ENCODE measurements at regions not wholly inside any gene's neighbourhood (a gene's known extent, or its start where the extent isn't known, plus 50 kb on each side); places are given as distances from the start of the nearest gene placed in this dataset.

DNA sequence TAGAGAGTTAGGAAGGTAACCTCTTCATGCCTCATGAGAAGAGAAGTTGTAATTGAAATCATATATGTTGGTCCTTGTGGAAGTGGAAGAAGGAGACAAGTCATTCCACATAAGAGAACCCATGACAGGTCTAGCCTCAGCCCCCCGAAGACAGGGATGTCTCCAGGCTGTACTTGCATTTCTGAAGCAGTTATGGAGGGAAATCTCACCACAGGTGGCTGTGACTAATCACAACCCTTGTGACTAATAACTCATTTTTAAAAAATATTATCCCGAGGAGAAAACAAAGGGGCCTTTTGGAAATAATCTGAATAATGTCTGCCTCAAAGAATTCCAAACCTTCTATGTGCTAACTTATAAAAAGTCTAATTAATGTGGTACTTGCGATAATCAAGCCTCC is 262.1 kb upstream of the RPS23 start:
- no peak for TF ChIP-seq POLR2AphosphoS5 (IDR thresholded peaks at IDR 0.05; ENCODE audit: low read depth, low read length)
- TF ChIP-seq POLR2A (IDR thresholded peaks at IDR 0.05; ENCODE audit: low read depth, low read length) = no peak
